IMR-90 (cell line): ENCODE measurements at regions not wholly inside any gene's neighbourhood (a gene's known extent, or its start where the extent isn't known, plus 50 kb on each side); places are given as distances from the start of the nearest gene placed in this dataset.

Experiments used
- ATAC-seq: fragments of 200-7000 bp; cut with Tn5 transposase; 2 replicates; pipeline ENCODE4 v1.9.1; 2020; ENCODE audit warnings: low read depth, mild to moderate bottlenecking, moderate library complexity
- BruUV-seq: library from RNA; stranded (reverse); fragments of 400-500 nt; replicated peaks from 2 replicates; lab custom pipeline; 2021; lab: Mats Ljungman, UMichigan
- CTCF ChIA-PET: fragments of 300-600 bp; formaldehyde crosslinking; extraction: SDS; loops from one replicate; lab custom pipeline; 2021; ENCODE audit warnings: antibody characterized with exemption; lab: Yijun Ruan, JAX
- POLR2A ChIA-PET: fragments of 300-600 bp; sonication (Branson Sonifier 250); formaldehyde crosslinking; loops from one replicate; lab custom pipeline; 2022; ENCODE audit warnings: antibody characterized with exemption; ENCODE audit not compliant: unreplicated experiment; lab: Charles Lee
- DNase-seq: peaks from one replicate; pipeline ENCODE4 v3.0.0; 2013
- H2AFZ ChIP-seq: replicated peaks from 2 replicates; pipeline ENCODE3; 2013; ENCODE audit warnings: low read length, mild to moderate bottlenecking; ENCODE audit not compliant: poor library complexity
- H2AK5ac ChIP-seq: 2 replicates; pipeline ENCODE4 v1.6.1; 2013; ENCODE audit warnings: low read depth, low read length, inconsistent platforms
- H2AK9ac ChIP-seq: replicated peaks from 2 replicates; pipeline ENCODE3; 2013; ENCODE audit warnings: mild to moderate bottlenecking, low read depth, low read length, moderate library complexity; ENCODE audit not compliant: poor library complexity
- H2BK120ac ChIP-seq: 2 replicates; pipeline ENCODE4 v1.6.1; 2013; ENCODE audit warnings: low read depth, low read length, inconsistent platforms
- H2BK15ac ChIP-seq: 3 replicates; pipeline ENCODE4 v1.6.1; 2013; ENCODE audit warnings: low read depth, low read length, inconsistent platforms
- H2BK20ac ChIP-seq: 2 replicates; pipeline ENCODE4 v1.6.1; 2013; ENCODE audit warnings: low read depth, mild to moderate bottlenecking, inconsistent platforms, low read length, moderate library complexity
- H2BK5ac ChIP-seq: 2 replicates; pipeline ENCODE4 v1.6.1; 2013; ENCODE audit warnings: mild to moderate bottlenecking, low read depth, low read length, inconsistent platforms; ENCODE audit not compliant: poor library complexity, severe bottlenecking
- H3K14ac ChIP-seq: replicated peaks from 2 replicates; pipeline ENCODE4 v1.6.1; 2013; ENCODE audit warnings: low read depth, low read length, inconsistent platforms
- H3K18ac ChIP-seq: 2 replicates; pipeline ENCODE4 v1.6.1; 2013; ENCODE audit warnings: low read depth, low read length, control low read depth
- H3K23ac ChIP-seq: 2 replicates; pipeline ENCODE4 v1.6.1; 2013; ENCODE audit warnings: low read depth, low read length, inconsistent platforms
- H3K27ac ChIP-seq: 2 replicates; pipeline ENCODE4 v1.5.1; 2013; ENCODE audit warnings: mild to moderate bottlenecking, control low read depth, low read length; ENCODE audit not compliant: insufficient read depth
- H3K27me3 ChIP-seq: 2 replicates; pipeline ENCODE4 v1.6.1; 2013; ENCODE audit warnings: low read length; ENCODE audit not compliant: control insufficient read depth, insufficient read depth
- H3K36me3 ChIP-seq: 2 replicates; pipeline ENCODE4 v1.6.1; 2013; ENCODE audit warnings: low read length, mixed read lengths; ENCODE audit not compliant: control insufficient read depth, insufficient read depth
- H3K4ac ChIP-seq: 2 replicates; pipeline ENCODE4 v1.6.1; 2013; ENCODE audit warnings: low read depth, low read length, inconsistent platforms
- H3K4me1 ChIP-seq: 2 replicates; pipeline ENCODE4 v1.6.1; 2013; ENCODE audit warnings: low read length, mixed read lengths; ENCODE audit not compliant: control insufficient read depth, insufficient read depth
- H3K4me2 ChIP-seq: 2 replicates; pipeline ENCODE4 v1.6.1; 2013; ENCODE audit warnings: low read depth, mild to moderate bottlenecking, control low read depth, low read length, moderate library complexity
- H3K4me3 ChIP-seq: 2 replicates; pipeline ENCODE4 v1.5.1; 2013; ENCODE audit warnings: low read depth, mild to moderate bottlenecking, control low read depth, low read length, moderate library complexity; ENCODE audit not compliant: insufficient read depth
- H3K56ac ChIP-seq: 2 replicates; pipeline ENCODE4 v1.6.1; 2013; ENCODE audit warnings: low read length, inconsistent platforms; ENCODE audit not compliant: insufficient read depth; ENCODE audit errors: extremely low read depth
- H3K79me1 ChIP-seq, 2 experiments: 2 replicates each; pipeline ENCODE4 v1.6.1; 2013; ENCODE audit warnings: low read length in 2 of 2, inconsistent platforms in 1 of 2, low read depth in 1 of 2
- H3K9ac ChIP-seq: 2 replicates; pipeline ENCODE4 v1.6.1; 2013; ENCODE audit warnings: low read depth, low read length, control low read depth
- H3K9me1 ChIP-seq: 2 replicates; pipeline ENCODE4 v1.6.1; 2013; ENCODE audit warnings: low read length, inconsistent platforms; ENCODE audit not compliant: insufficient read depth
- H3K9me3 ChIP-seq: 2 replicates; pipeline ENCODE4 v1.6.1; 2013; ENCODE audit warnings: low read length; ENCODE audit not compliant: control insufficient read depth, insufficient read depth
- H4K20me1 ChIP-seq: 2 replicates; pipeline ENCODE4 v1.6.1; 2013; ENCODE audit warnings: low read length, inconsistent platforms; ENCODE audit not compliant: insufficient read depth
- H4K5ac ChIP-seq: 2 replicates; pipeline ENCODE4 v1.6.1; 2013; ENCODE audit warnings: mild to moderate bottlenecking, low read depth, low read length, control low read depth
- H4K8ac ChIP-seq, 2 experiments: 2 replicates each; pipeline ENCODE4 v1.6.1; 2013; ENCODE audit warnings: low read depth in 2 of 2, low read length in 2 of 2, control low read depth in 1 of 2, inconsistent platforms in 1 of 2
- H4K91ac ChIP-seq: 2 replicates; pipeline ENCODE4 v1.6.1; 2013; ENCODE audit warnings: low read depth, low read length, inconsistent platforms; ENCODE audit not compliant: insufficient read depth
- BHLHE40 ChIP-seq: fragments of 150-350 bp; IDR thresholded peaks from 2 replicates; pipeline ENCODE4 v1.6.1; 2016; ENCODE audit warnings: mild to moderate bottlenecking, low read depth, low read length
- CEBPB ChIP-seq: IDR thresholded peaks from 2 replicates; pipeline ENCODE4 v1.6.1; 2012; ENCODE audit warnings: low read depth, low read length, improper control_type of control experiment
- CHD1 ChIP-seq: IDR thresholded peaks from 2 replicates; pipeline ENCODE4 v1.6.1; 2012; ENCODE audit warnings: low read depth, low read length, improper control_type of control experiment
- FOS ChIP-seq: fragments of 150-350 bp; IDR thresholded peaks from 2 replicates; pipeline ENCODE4 v1.6.1; 2016; ENCODE audit warnings: low read depth, low read length
- MAFK ChIP-seq: IDR thresholded peaks from 2 replicates; pipeline ENCODE4 v1.6.1; 2012; ENCODE audit warnings: low read depth, low read length, improper control_type of control experiment
- MAZ ChIP-seq: IDR thresholded peaks from 2 replicates; pipeline ENCODE4 v1.6.1; 2012; ENCODE audit warnings: low read depth, mild to moderate bottlenecking, low read length, improper control_type of control experiment, moderate library complexity, borderline replicate concordance
- MXI1 ChIP-seq: IDR thresholded peaks from 2 replicates; pipeline ENCODE4 v1.6.1; 2012; ENCODE audit warnings: low read depth, mild to moderate bottlenecking, low read length, moderate library complexity, borderline replicate concordance
- NFE2L2 ChIP-seq: fragments of 150-350 bp; IDR thresholded peaks from 2 replicates; pipeline ENCODE4 v1.6.1; 2016; ENCODE audit warnings: low read depth, mild to moderate bottlenecking, low read length
- POLR2A ChIP-seq: IDR thresholded peaks from 2 replicates; pipeline ENCODE4 v1.6.1; 2012; ENCODE audit warnings: mild to moderate bottlenecking, low read depth, low read length
- RAD21 ChIP-seq: IDR thresholded peaks from 2 replicates; pipeline ENCODE4 v1.6.1; 2012; ENCODE audit warnings: low read length, improper control_type of control experiment
- RCOR1 ChIP-seq: IDR thresholded peaks from 2 replicates; pipeline ENCODE4 v1.6.1; 2012; ENCODE audit warnings: mild to moderate bottlenecking, low read length, improper control_type of control experiment; ENCODE audit not compliant: insufficient replicate concordance
- RFX5 ChIP-seq: IDR thresholded peaks from 2 replicates; pipeline ENCODE4 v1.8.0; 2012; ENCODE audit warnings: low read depth, mild to moderate bottlenecking, low read length, moderate library complexity
- SMC3 ChIP-seq: fragments of 150-350 bp; IDR thresholded peaks from 2 replicates; pipeline ENCODE4 v1.6.1; 2016; ENCODE audit warnings: low read depth, mild to moderate bottlenecking, antibody characterized with exemption, low read length, moderate library complexity
- WGBS, 2 experiments: methylation state at CpG; one replicate each; pipeline versions ENCODE4 v1.1.5 to v1.1.7; 2013; ENCODE audit warnings: missing lambda C conversion rate in 2 of 2; ENCODE audit not compliant: insufficient read length in 1 of 2; ENCODE audit errors: extremely low coverage in 2 of 2; 5-methylcytosine and 5-hydroxymethylcytosine counted together
- dilution Hi-C: fragments of 300-500 bp; cut with HindIII; formaldehyde crosslinking; loops from one replicate; pipeline ENCODE4 v1.14.3; 2018; ENCODE audit warnings: low sequenced_read_pairs; ENCODE audit not compliant: unreplicated experiment
- in situ Hi-C: fragments of 300-500 bp; cut with MboI; formaldehyde crosslinking; loops from 3 replicates; pipeline ENCODE4 v1.14.3; 2019; ENCODE audit warnings: low sequenced_read_pairs, inconsistent platforms, mixed read lengths
- intact Hi-C: fragments of 100-400 bp; cut with micrococcal nuclease; formaldehyde crosslinking; loops from 2 replicates; pipeline ENCODE4 v1.10.0; 2022
- TF ChIP-seq, protein P1 (sequence below): fragments of 150-350 bp; IDR thresholded peaks from 2 replicates; pipeline ENCODE4 v1.6.1; 2017; ENCODE audit warnings: mild to moderate bottlenecking, antibody characterized with exemption, low read length, low read depth
- TF ChIP-seq, protein P2 (sequence below): conservative IDR thresholded peaks from 2 replicates; pipeline ENCODE4 v1.5.1; 2012; ENCODE audit warnings: mild to moderate bottlenecking, low read depth, low read length, improper control_type of control experiment

DNA sequence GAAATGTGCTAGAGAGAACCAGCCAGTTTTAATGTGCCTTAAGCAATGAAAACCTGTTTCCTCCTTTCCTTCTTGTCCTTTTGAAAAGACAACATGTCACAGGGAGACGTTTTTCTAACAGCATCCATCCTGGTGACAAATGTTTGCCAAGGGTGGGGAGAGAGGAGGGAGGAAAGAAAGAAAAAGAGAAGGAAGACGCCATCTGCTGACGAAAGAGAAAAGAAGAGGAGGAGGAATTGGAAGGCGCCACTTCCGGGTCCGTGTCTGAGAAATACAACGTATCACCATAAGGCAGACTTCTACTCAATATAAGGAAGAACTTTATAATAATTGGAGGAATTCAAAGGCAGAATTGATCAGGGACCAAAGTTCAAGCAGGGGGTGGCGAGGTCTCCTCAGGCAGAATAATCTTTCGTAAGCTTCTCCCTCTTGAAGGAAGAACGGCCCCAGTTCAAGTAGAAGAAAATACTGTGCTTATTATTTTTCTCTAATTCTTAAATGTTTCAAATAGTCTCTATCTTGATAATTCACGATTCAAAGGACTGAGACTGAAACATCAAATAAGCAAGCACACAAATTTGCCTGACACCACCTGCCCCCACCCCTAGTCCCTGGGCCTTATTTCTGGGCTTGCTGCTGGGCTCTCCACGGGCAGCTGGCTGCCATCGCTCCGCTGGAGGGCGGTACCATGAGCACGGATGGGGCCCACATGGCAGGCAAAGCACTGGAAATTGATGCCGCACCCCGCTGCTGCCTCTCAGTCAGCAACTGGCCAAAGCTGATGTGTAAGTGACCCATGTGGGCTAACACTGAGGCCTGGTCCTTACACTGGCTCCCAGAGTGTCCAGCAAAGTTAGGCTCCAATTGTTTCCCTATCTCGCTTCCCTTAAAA, 273.7 kb upstream of the KLF14 start:
- Histone ChIP-seq H3K4me3 (no peak overlapping the region), H4K20me1 (peaks cover 17% of the 10 kb centered on the region), H2BK5ac (peak overlapping the region; percentile 96), H3K4me2 (peak overlapping the region; percentile 65), H3K4ac (peak overlapping the region; percentile 81), H3K14ac (peak overlapping the region; percentile 90), H4K91ac (peak overlapping the region; percentile 89), H3K9me3 (no peaks in the 10 kb centered on the region), H2AFZ (peak overlapping the region; percentile 55), H3K9me1 (peaks cover 30% of the 10 kb centered on the region), H2BK20ac (peak overlapping the region; percentile 91), H3K27ac (peak overlapping the region; percentile 80), H3K23ac (peak overlapping the region; percentile 85), H3K9ac (peak overlapping the region; percentile 55), H3K36me3 (peaks cover 1% of the 10 kb centered on the region), H3K4me1 (peaks cover 31% of the 10 kb centered on the region), H3K79me1 (peaks cover 23 to 72% of the 10 kb centered on the region in 2 experiments), H3K18ac (peak overlapping the region; percentile 80), H3K27me3 (no peaks in the 10 kb centered on the region), H2AK5ac (peak overlapping the region; percentile 91), H2BK15ac (peak overlapping the region; percentile 98), H4K8ac (peak overlapping the region; percentile 42 to 87), H4K5ac (peak overlapping the region; percentile 68), H3K56ac (peak overlapping the region; percentile 52; the same call in 1 of the 2 replicates), H2BK120ac (peak overlapping the region; percentile 84), H2AK9ac (peak overlapping the region; percentile 17)
- 82% methylated on average over 6 of the region's 19 CpGs; no CpG with 5 or more reads in 1 of the 2 experiments for WGBS, 2 experiments
- no TSS peak for BruUV-seq
- ChIA-PET CTCF (interaction anchor here (0.5 to 1.4 kb wide), 5 partner anchors 25 to 110 kb away, joined by 3 to 4 read pairs (median 4); no protein-coding TSS in a partner anchor), POLR2A (no interaction called here)
- in situ Hi-C loops (no loop called here), dilution Hi-C loops (no loop called here), intact Hi-C loops (loop anchor here (2.0 kb wide), 2 partner anchors 95 to 105 kb away; no protein-coding TSS in a partner anchor)
- peak; percentile 56 for ATAC-seq
- peak; percentile 79 for DNase-seq
- TF ChIP-seq CEBPB: no peak
- TF ChIP-seq MXI1: no peak
- TF ChIP-seq, protein P1, sequence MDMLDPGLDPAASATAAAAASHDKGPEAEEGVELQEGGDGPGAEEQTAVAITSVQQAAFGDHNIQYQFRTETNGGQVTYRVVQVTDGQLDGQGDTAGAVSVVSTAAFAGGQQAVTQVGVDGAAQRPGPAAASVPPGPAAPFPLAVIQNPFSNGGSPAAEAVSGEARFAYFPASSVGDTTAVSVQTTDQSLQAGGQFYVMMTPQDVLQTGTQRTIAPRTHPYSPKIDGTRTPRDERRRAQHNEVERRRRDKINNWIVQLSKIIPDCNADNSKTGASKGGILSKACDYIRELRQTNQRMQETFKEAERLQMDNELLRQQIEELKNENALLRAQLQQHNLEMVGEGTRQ: no peak
- TF ChIP-seq FOS: no peak
- 0 out of 2 replicates have a peak, but pooled peaks have one; percentile 14 for TF ChIP-seq MAFK
- TF ChIP-seq POLR2A: no peak
- TF ChIP-seq CHD1: no peak
- TF ChIP-seq RFX5: no peak
- TF ChIP-seq, protein P2, sequence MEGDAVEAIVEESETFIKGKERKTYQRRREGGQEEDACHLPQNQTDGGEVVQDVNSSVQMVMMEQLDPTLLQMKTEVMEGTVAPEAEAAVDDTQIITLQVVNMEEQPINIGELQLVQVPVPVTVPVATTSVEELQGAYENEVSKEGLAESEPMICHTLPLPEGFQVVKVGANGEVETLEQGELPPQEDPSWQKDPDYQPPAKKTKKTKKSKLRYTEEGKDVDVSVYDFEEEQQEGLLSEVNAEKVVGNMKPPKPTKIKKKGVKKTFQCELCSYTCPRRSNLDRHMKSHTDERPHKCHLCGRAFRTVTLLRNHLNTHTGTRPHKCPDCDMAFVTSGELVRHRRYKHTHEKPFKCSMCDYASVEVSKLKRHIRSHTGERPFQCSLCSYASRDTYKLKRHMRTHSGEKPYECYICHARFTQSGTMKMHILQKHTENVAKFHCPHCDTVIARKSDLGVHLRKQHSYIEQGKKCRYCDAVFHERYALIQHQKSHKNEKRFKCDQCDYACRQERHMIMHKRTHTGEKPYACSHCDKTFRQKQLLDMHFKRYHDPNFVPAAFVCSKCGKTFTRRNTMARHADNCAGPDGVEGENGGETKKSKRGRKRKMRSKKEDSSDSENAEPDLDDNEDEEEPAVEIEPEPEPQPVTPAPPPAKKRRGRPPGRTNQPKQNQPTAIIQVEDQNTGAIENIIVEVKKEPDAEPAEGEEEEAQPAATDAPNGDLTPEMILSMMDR: peak; percentile 74
- 0 out of 2 replicates have a peak, but pooled peaks have one; percentile 35 for TF ChIP-seq MAZ
- no peak for TF ChIP-seq RCOR1
- TF ChIP-seq RAD21: peak; percentile 72
- peak; percentile 67 for TF ChIP-seq SMC3
- no peak for TF ChIP-seq BHLHE40
- TF ChIP-seq NFE2L2: no peak
